OCI-LY3 (cell line): ENCODE measurements at regions not wholly inside any gene's neighbourhood (a gene's known extent, or its start where the extent isn't known, plus 50 kb on each side); places are given as distances from the start of the nearest gene placed in this dataset.

Experiments
- H2AFZ ChIP-seq: fragments of 200-600, 300-600 bp; shearing (Covaris generic); 2 replicates; pipeline ENCODE4 v1.6.0; 2014; ENCODE audit warnings: antibody characterized with exemption, low read depth, low read length
- H3K27ac ChIP-seq: fragments of 200-600, 300-600 bp; sonication (generic); 2 replicates; pipeline ENCODE4 v1.5.1; 2014; ENCODE audit warnings: mild to moderate bottlenecking, low read length, moderate library complexity, mixed read lengths
- H3K27me3 ChIP-seq: fragments of 200-600, 300-600 bp; sonication (generic); 2 replicates; pipeline ENCODE4 v1.6.1; 2014; ENCODE audit warnings: low read depth, low read length, mixed read lengths
- H3K36me3 ChIP-seq: fragments of 200-600, 300-600 bp; sonication (generic); replicated peaks from 2 replicates; pipeline ENCODE3; 2014; ENCODE audit warnings: low read depth, low read length, mixed read lengths
- H3K4me1 ChIP-seq: fragments of 300-600, 200-600 bp; sonication (generic); 2 replicates; pipeline ENCODE4 v1.6.1; 2014; ENCODE audit warnings: low read length, mixed read lengths
- H3K4me2 ChIP-seq: fragments of 200-600, 300-600 bp; sonication (generic); 2 replicates; pipeline ENCODE4 v1.6.1; 2014; ENCODE audit warnings: low read length, mixed read lengths
- H3K4me3 ChIP-seq: fragments of 300-600, 200-600 bp; sonication (generic); 2 replicates; pipeline ENCODE4 v1.5.1; 2014; ENCODE audit warnings: antibody characterized with exemption, mild to moderate bottlenecking, low read length, moderate library complexity
- H3K79me2 ChIP-seq: fragments of 300-600, 200-600 bp; shearing (Covaris generic); 2 replicates; pipeline ENCODE4 v1.6.1; 2014; ENCODE audit warnings: mild to moderate bottlenecking, low read length, mixed read lengths
- H3K9ac ChIP-seq: fragments of 300-600, 200-600 bp; shearing (Covaris generic); 2 replicates; pipeline ENCODE4 v1.6.0; 2014; ENCODE audit warnings: mild to moderate bottlenecking, low read length, moderate library complexity
- H3K9me3 ChIP-seq: fragments of 200-600, 300-600 bp; shearing (Covaris generic); 2 replicates; pipeline ENCODE4 v1.6.1; 2014; ENCODE audit warnings: low read length, mixed read lengths; ENCODE audit not compliant: insufficient read depth
- H4K20me1 ChIP-seq: fragments of 200-600, 300-600 bp; sonication (generic); 2 replicates; pipeline ENCODE4 v1.6.1; 2016; ENCODE audit warnings: low read length, mixed read lengths; ENCODE audit not compliant: insufficient read depth
- CTCF ChIP-seq: fragments of 200-600, 300-600 bp; sonication (generic); IDR thresholded peaks from 2 replicates; pipeline ENCODE4 v1.5.1; 2014; ENCODE audit warnings: antibody characterized with exemption, low read length, low read depth
- EZH2phosphoT487 ChIP-seq: fragments of 200-600 bp; shearing (Covaris generic); IDR thresholded peaks from 2 replicates; pipeline ENCODE4 v1.6.1; 2018; ENCODE audit warnings: antibody characterized with exemption, mixed run types, low read depth

DNA sequence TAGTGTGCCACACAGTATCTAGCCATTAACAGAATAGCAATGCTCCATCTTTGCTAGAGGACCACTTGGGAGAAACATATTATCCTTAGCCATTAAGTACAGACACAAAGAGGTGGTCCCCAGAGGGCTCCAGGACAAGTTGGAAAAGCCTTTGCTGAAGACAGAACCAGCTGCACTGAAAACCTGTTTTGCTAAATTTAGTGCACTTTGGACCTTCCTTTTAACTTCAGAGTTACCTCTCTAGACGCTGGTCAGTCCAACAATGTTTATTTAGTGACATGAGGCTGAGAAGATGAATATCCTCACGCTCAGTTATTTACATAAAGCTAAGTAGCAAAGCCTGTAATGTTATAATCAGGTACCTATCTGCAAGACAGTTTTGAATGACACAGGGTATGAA is 265.0 kb upstream of the ZNF608 start:
- Histone ChIP-seq H3K4me2 (peak overlapping the region; percentile 27; the same call in 1 of the 2 replicates), H3K27ac (no peak overlapping the region), H3K4me1 (peaks cover 34% of the 10 kb centered on the region), H4K20me1 (no peaks in the 10 kb centered on the region), H3K9me3 (no peaks in the 10 kb centered on the region), H3K4me3 (no peak overlapping the region), H3K27me3 (no peaks in the 10 kb centered on the region), H3K9ac (no peak overlapping the region), H2AFZ (no peak overlapping the region), H3K36me3 (peaks cover 5% of the 10 kb centered on the region), H3K79me2 (no peaks in the 10 kb centered on the region)
- TF ChIP-seq CTCF (no peak), EZH2phosphoT487 (no peak)

DNA sequence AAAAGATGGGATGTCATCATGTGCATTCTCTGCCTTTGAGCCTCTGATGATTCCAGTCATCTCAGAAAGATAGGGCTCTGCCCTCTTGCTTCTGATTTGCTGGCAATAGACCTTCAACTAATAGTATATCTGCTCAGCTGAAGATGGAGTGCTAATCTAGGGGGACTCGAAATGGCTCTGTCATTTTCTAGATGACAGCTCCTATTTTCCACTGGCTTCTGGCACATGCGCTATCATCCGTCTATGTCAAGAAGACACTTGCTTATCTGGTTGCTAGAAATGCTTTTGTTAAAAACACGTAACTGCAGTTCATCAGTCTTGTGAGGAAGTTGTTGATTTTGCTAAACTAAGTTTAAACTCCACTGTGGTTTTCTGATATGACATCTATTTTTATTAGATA is 265.5 kb upstream of the ZNF608 start:
- Histone ChIP-seq H3K27me3 (no peaks in the 10 kb centered on the region), H2AFZ (no peak overlapping the region), H3K79me2 (no peaks in the 10 kb centered on the region), H3K4me1 (peaks cover 29% of the 10 kb centered on the region), H3K36me3 (peaks cover 5% of the 10 kb centered on the region), H3K9me3 (no peaks in the 10 kb centered on the region), H4K20me1 (no peaks in the 10 kb centered on the region), H3K4me3 (no peak overlapping the region), H3K9ac (no peak overlapping the region), H3K27ac (no peak overlapping the region), H3K4me2 (no peak overlapping the region)
- TF ChIP-seq EZH2phosphoT487 (no peak), CTCF (no peak)

DNA sequence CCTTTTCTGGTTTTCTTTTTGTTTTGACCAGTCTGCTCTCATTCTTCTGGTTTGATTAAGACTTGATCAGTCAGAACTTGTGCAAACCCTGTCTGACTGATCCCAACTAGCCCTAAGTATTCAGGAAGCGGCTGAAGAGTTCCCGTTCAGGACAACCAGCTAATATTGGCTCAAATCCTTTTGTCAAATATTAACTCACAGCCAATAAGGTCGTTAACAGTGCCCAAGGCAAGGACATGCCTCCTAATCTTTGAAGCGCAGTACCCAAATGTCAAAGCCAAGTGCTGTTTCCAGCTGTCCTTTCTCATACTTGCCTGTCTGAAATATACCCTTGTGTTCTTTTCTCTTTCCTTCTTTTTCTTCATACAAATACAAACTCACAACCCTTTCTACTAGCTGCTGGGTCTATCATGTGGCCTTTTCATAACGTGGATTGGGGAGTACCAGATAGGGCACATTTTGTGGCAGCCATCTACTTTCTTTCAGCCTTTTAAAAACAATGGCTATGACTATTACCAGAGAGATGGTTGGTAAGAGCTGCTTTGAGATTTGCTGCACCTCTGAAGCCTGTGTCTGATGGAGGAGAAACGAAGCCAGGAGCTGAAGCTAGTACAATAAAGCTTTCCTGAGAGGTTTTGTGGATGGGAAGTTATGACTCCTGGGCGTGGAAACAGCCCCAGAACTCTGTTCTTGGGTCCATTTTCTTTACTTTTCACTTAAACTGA is 266.4 kb upstream of the ZNF608 start:
- no peaks in the 10 kb centered on the region for H4K20me1 ChIP-seq
- no peak overlapping the region for H3K27ac ChIP-seq
- no peak overlapping the region for H2AFZ ChIP-seq

GRCh38 chr5:125014202-125014601 is 267.8 kb upstream of the ZNF608 start:
- Histone ChIP-seq H4K20me1 (no peaks in the 10 kb centered on the region), H3K36me3 (peaks cover 2% of the 10 kb centered on the region), H3K9ac (no peak overlapping the region), H3K27ac (no peak overlapping the region), H3K4me2 (no peak overlapping the region), H3K27me3 (no peaks in the 10 kb centered on the region), H3K79me2 (no peaks in the 10 kb centered on the region), H3K4me3 (no peak overlapping the region), H3K4me1 (peaks cover 13% of the 10 kb centered on the region), H3K9me3 (no peaks in the 10 kb centered on the region), H2AFZ (no peak overlapping the region)
- TF ChIP-seq EZH2phosphoT487 = no peak
- no peak for TF ChIP-seq CTCF

More for the DNA sequence above, 266.4 kb upstream of the ZNF608 start:
- H3K9me3 ChIP-seq = no peaks in the 10 kb centered on the region
- no peak overlapping the region for H3K9ac ChIP-seq
- peaks cover 5% of the 10 kb centered on the region for H3K36me3 ChIP-seq
- no peaks in the 10 kb centered on the region for H3K79me2 ChIP-seq
- no peak overlapping the region for H3K4me3 ChIP-seq
- peaks cover 20% of the 10 kb centered on the region for H3K4me1 ChIP-seq
- no peaks in the 10 kb centered on the region for H3K27me3 ChIP-seq
- H3K4me2 ChIP-seq = no peak overlapping the region
- TF ChIP-seq CTCF (no peak), EZH2phosphoT487 (no peak)
